ENCODE measurements at regions not wholly inside any gene's neighbourhood (a gene's known extent, or its start where the extent isn't known, plus 50 kb on each side); places are given as distances from the start of the nearest gene placed in this dataset.

GRCh38 chr12:114767906-114768722 lies 84.1 kb upstream of the TBX3 start:
- Histone ChIP-seq H3K27ac (ENCODE audit: low read depth in 1 of 2, low read length in 1 of 2) (no peak overlapping the region), H3K9ac (ENCODE audit: insufficient read depth in 1 of 2, low read length in 2 of 2) (peak overlapping the region in 1 of 2 donors; percentile 54), H3K4me3 (no peak overlapping the region), H3K36me3 (ENCODE audit: control insufficient read depth in 4 of 4, insufficient read depth in 4 of 4, low read length in 4 of 4) (no peaks in the 10 kb centered on the region), H3K9me3 (ENCODE audit: control insufficient read depth in 4 of 4, insufficient read depth in 3 of 4, low read length in 3 of 4) (no peaks in the 10 kb centered on the region), H3K27me3 (ENCODE audit: control insufficient read depth in 3 of 3, insufficient read depth in 3 of 3, low read length in 2 of 3) (no peaks in the 10 kb centered on the region), H3K4me1 (ENCODE audit: control insufficient read depth in 5 of 5, insufficient read depth in 5 of 5, low read length in 5 of 5) (peaks cover 0 to 51% (median 16%) of the 10 kb centered on the region in 5 donors)
- DNase-seq, result peak; percentile 89 to 93 (median 93)
- no peak for ATAC-seq (ENCODE audit: insufficient read depth, low FRiP score)
- 71 to 77% methylated on average over 14 of the region's 14 CpGs for WGBS, 2 donors
- TF ChIP-seq, protein P1, sequence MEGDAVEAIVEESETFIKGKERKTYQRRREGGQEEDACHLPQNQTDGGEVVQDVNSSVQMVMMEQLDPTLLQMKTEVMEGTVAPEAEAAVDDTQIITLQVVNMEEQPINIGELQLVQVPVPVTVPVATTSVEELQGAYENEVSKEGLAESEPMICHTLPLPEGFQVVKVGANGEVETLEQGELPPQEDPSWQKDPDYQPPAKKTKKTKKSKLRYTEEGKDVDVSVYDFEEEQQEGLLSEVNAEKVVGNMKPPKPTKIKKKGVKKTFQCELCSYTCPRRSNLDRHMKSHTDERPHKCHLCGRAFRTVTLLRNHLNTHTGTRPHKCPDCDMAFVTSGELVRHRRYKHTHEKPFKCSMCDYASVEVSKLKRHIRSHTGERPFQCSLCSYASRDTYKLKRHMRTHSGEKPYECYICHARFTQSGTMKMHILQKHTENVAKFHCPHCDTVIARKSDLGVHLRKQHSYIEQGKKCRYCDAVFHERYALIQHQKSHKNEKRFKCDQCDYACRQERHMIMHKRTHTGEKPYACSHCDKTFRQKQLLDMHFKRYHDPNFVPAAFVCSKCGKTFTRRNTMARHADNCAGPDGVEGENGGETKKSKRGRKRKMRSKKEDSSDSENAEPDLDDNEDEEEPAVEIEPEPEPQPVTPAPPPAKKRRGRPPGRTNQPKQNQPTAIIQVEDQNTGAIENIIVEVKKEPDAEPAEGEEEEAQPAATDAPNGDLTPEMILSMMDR (IDR thresholded peaks at IDR 0.05; ENCODE audit: control extremely low read depth, extremely low read depth), result no peak

- WGBS, 2 donors, result 82 to 89% methylated on average over 19 of the region's 19 CpGs
Observed at GRCh38 chr12:114767084-114767760, 83.2 kb upstream of the TBX3 start.

DNA sequence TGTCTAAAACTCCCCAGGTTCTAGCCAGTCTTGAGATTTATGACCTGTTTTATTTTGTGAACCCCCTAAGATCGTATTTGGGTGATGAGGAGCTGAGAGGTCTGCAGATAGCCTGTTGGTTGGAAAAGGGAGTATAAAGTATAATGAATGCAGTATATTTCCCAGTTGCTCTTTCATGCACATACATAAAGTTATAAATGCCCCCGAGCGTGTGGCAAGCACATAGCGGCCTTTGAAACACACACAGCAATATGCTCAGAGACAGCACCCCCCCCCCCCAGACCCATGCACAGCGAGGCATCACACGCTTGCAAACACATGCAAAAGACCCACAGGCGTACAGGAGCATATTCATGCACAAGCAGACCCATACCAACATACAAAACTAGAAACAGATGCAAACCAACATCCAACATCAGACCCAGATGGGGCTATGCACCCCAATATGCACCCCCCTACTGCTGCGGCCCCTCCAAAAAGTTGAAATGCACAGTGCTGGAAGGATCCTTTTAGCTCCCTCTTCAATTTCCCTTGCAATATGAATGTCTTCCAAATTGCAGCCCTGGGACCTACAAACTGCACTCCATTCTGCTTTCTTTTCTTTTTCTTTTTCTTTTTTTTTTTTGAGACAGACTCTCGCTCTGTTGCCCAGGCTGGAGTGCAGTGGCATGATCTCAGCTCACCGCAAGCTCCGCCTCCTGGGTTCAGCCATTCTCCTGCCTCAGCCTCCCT lies 82.2 kb upstream of the TBX3 start:
- no peak for ATAC-seq (ENCODE audit: insufficient read depth, low FRiP score)
- Histone ChIP-seq H3K4me1 (ENCODE audit: control insufficient read depth in 5 of 5, insufficient read depth in 5 of 5, low read length in 5 of 5) (peaks cover 4 to 66% (median 21%) of the 10 kb centered on the region in 5 donors), H3K9ac (ENCODE audit: insufficient read depth in 1 of 2, low read length in 2 of 2) (no peak overlapping the region), H3K36me3 (ENCODE audit: control insufficient read depth in 4 of 4, insufficient read depth in 4 of 4, low read length in 4 of 4) (no peaks in the 10 kb centered on the region), H3K4me3 (no peak overlapping the region), H3K9me3 (ENCODE audit: control insufficient read depth in 4 of 4, insufficient read depth in 3 of 4, low read length in 3 of 4) (no peaks in the 10 kb centered on the region), H3K27ac (ENCODE audit: low read depth in 1 of 2, low read length in 1 of 2) (no peak overlapping the region), H3K27me3 (ENCODE audit: control insufficient read depth in 3 of 3, insufficient read depth in 3 of 3, low read length in 2 of 3) (no peaks in the 10 kb centered on the region)
- TF ChIP-seq, protein P1 (IDR thresholded peaks at IDR 0.05; ENCODE audit: control extremely low read depth, extremely low read depth), result no peak
- WGBS, 2 donors, result 86 to 89% methylated on average over 11 of the region's 11 CpGs
- no peak for DNase-seq

More at GRCh38 chr12:114767084-114767760, 83.2 kb upstream of the TBX3 start:
- Histone ChIP-seq H3K9me3 (ENCODE audit: control insufficient read depth in 4 of 4, insufficient read depth in 3 of 4, low read length in 3 of 4) (no peaks in the 10 kb centered on the region), H3K4me1 (ENCODE audit: control insufficient read depth in 5 of 5, insufficient read depth in 5 of 5, low read length in 5 of 5) (peaks cover 4 to 60% (median 20%) of the 10 kb centered on the region in 5 donors), H3K9ac (ENCODE audit: insufficient read depth in 1 of 2, low read length in 2 of 2) (no peak overlapping the region), H3K27me3 (ENCODE audit: control insufficient read depth in 3 of 3, insufficient read depth in 3 of 3, low read length in 2 of 3) (no peaks in the 10 kb centered on the region), H3K36me3 (ENCODE audit: control insufficient read depth in 4 of 4, insufficient read depth in 4 of 4, low read length in 4 of 4) (no peaks in the 10 kb centered on the region), H3K4me3 (no peak overlapping the region), H3K27ac (ENCODE audit: low read depth in 1 of 2, low read length in 1 of 2) (no peak overlapping the region)
- DNase-seq (peak; percentile 55 to 93 (median 92)), ATAC-seq (ENCODE audit: insufficient read depth, low FRiP score) (no peak)
- TF ChIP-seq, protein P1 (IDR thresholded peaks at IDR 0.05; ENCODE audit: control extremely low read depth, extremely low read depth), result no peak
